Neuronal stem cell (in vitro differentiated cells): ENCODE measurements at regions not wholly inside any gene's neighbourhood (a gene's known extent, or its start where the extent isn't known, plus 50 kb on each side); places are given as distances from the start of the nearest gene placed in this dataset.
"Not testable (repeated sequence)": the region's sequence is repeated elsewhere in the genome, so short reads cannot be mapped to it uniquely, and the experiment has no call there.

ENCODE experiments used
- DNase-seq: peaks from one replicate; pipeline ENCODE4 v3.0.0-alpha.2; 2013; ENCODE audit warnings: low spot score
- H2AFZ ChIP-seq: one replicate; pipeline ENCODE4 v1.6.1; 2013; ENCODE audit warnings: mild to moderate bottlenecking, low read length, inconsistent platforms
- H2AK5ac ChIP-seq: 2 replicates; pipeline ENCODE4 v1.6.1; 2013; ENCODE audit warnings: low read depth, mild to moderate bottlenecking, inconsistent platforms, low read length, moderate library complexity, mixed read lengths
- H2BK120ac ChIP-seq: 2 replicates; pipeline ENCODE4 v1.6.1; 2013; ENCODE audit warnings: low read depth, mild to moderate bottlenecking, inconsistent platforms, low read length, moderate library complexity, mixed read lengths
- H2BK12ac ChIP-seq: one replicate; pipeline ENCODE4 v1.6.1; 2013; ENCODE audit warnings: low read length, inconsistent platforms
- H2BK15ac ChIP-seq: 2 replicates; pipeline ENCODE4 v1.6.1; 2013; ENCODE audit warnings: mild to moderate bottlenecking, low read length, inconsistent platforms, mixed read lengths
- H2BK5ac ChIP-seq: one replicate; pipeline ENCODE4 v1.6.1; 2013; ENCODE audit warnings: inconsistent platforms, mild to moderate bottlenecking, low read length, moderate library complexity
- H3K14ac ChIP-seq: one replicate; pipeline ENCODE4 v1.6.1; 2013; ENCODE audit warnings: low read length, inconsistent platforms
- H3K18ac ChIP-seq: 2 replicates; pipeline ENCODE4 v1.6.1; 2013; ENCODE audit warnings: low read length, inconsistent platforms
- H3K23ac ChIP-seq: 2 replicates; pipeline ENCODE4 v1.6.1; 2013; ENCODE audit warnings: low read depth, mild to moderate bottlenecking, mixed read lengths, low read length, inconsistent platforms; ENCODE audit not compliant: poor library complexity
- H3K27ac ChIP-seq: replicated peaks from 3 replicates; pipeline ENCODE4 v1.5.1; 2013; ENCODE audit warnings: low read length, inconsistent platforms
- H3K27me3 ChIP-seq, 3 experiments: 2 replicates each; pipeline ENCODE4 v1.6.1; 2013; ENCODE audit warnings: low read length in 3 of 3, mild to moderate bottlenecking in 2 of 3, inconsistent platforms in 1 of 3, low read depth in 1 of 3, mixed read lengths in 1 of 3, moderate library complexity in 1 of 3; ENCODE audit not compliant: control insufficient read depth in 3 of 3, insufficient read depth in 3 of 3
- H3K36me3 ChIP-seq, 2 donors: replicated peaks in 1 of 2; 2 replicates each; pipeline ENCODE4 v1.6.1; 2013; ENCODE audit warnings: low read length in 2 of 2; ENCODE audit not compliant: control insufficient read depth in 2 of 2, insufficient read depth in 2 of 2
- H3K4ac ChIP-seq: 2 replicates; pipeline ENCODE4 v1.6.1; 2013; ENCODE audit warnings: inconsistent platforms, mild to moderate bottlenecking, low read length, moderate library complexity
- H3K4me1 ChIP-seq, 2 donors: 1 replicate in 1 of 2; 2 replicates in 1 of 2; pipeline ENCODE4 v1.6.1; 2013; ENCODE audit warnings: low read length in 2 of 2, low read depth in 1 of 2; ENCODE audit not compliant: control insufficient read depth in 2 of 2, insufficient read depth in 1 of 2
- H3K4me2 ChIP-seq: one replicate; pipeline ENCODE4 v1.6.1; 2013; ENCODE audit warnings: mild to moderate bottlenecking, low read length, inconsistent platforms; ENCODE audit not compliant: insufficient read depth, poor library complexity, severe bottlenecking
- H3K4me3 ChIP-seq, 2 donors: 2 replicates each; pipeline ENCODE4 v1.5.1; 2013; ENCODE audit warnings: low read length in 2 of 2, mild to moderate bottlenecking in 2 of 2, inconsistent platforms in 1 of 2, moderate library complexity in 1 of 2
- H3K79me1 ChIP-seq: one replicate; pipeline ENCODE4 v1.6.1; 2013; ENCODE audit warnings: low read depth, mild to moderate bottlenecking, inconsistent platforms, low read length, moderate library complexity
- H3K9ac ChIP-seq: one replicate; pipeline ENCODE4 v1.6.1; 2013; ENCODE audit warnings: mild to moderate bottlenecking, low read depth, low read length, inconsistent platforms; ENCODE audit not compliant: poor library complexity
- H3K9me3 ChIP-seq, 2 donors: replicated peaks in 1 of 2; 2 replicates each; pipeline versions ENCODE3 to v1.6.1; 2013; ENCODE audit warnings: low read length in 2 of 2, mild to moderate bottlenecking in 2 of 2, inconsistent platforms in 1 of 2, low read depth in 1 of 2, mixed read lengths in 1 of 2, moderate library complexity in 1 of 2; ENCODE audit not compliant: control insufficient read depth in 2 of 2, insufficient read depth in 1 of 2
- H4K8ac ChIP-seq: one replicate; pipeline ENCODE4 v1.6.1; 2013; ENCODE audit warnings: low read depth, mild to moderate bottlenecking, inconsistent platforms, low read length, moderate library complexity
- H4K91ac ChIP-seq: one replicate; pipeline ENCODE4 v1.6.1; 2013; ENCODE audit warnings: low read length, low read depth, mild to moderate bottlenecking, inconsistent platforms; ENCODE audit not compliant: poor library complexity
- WGBS, 2 donors: extraction: QIAGEN DNeasy Blood & Tissue Kit; methylation state at CpG; one replicate each; pipeline ENCODE4 v1.1.7; 2013; ENCODE audit warnings: missing lambda C conversion rate in 2 of 2, mixed read lengths in 1 of 2; ENCODE audit not compliant: insufficient read length in 2 of 2, insufficient replicate concordance in 1 of 2; ENCODE audit errors: extremely low coverage in 2 of 2; 5-methylcytosine and 5-hydroxymethylcytosine counted together

- H2BK5ac ChIP-seq: peak overlapping the region; percentile 30
- no peak overlapping the region for H4K8ac ChIP-seq
- no peak overlapping the region for H3K4ac ChIP-seq
- no peak overlapping the region for H2AK5ac ChIP-seq
- H3K4me2 ChIP-seq: peak overlapping the region; percentile 93
- H3K9me3 ChIP-seq: peaks cover 0 to 5% of the 10 kb centered on the region in 2 donors
- H2BK15ac ChIP-seq: no peak overlapping the region
- H3K14ac ChIP-seq: no peak overlapping the region
- H3K4me1 ChIP-seq: peaks cover 3 to 14% of the 10 kb centered on the region in 2 donors
- peak overlapping the region in 1 of 2 donors; percentile 67 for H3K4me3 ChIP-seq
- peaks cover 0 to 39% (median 9%) of the 10 kb centered on the region in 3 experiments for H3K27me3 ChIP-seq
- H3K79me1 ChIP-seq: no peaks in the 10 kb centered on the region
- H3K36me3 ChIP-seq: no peaks in the 10 kb centered on the region
- peak overlapping the region; percentile 3 for H2AFZ ChIP-seq
- no peak overlapping the region for H4K91ac ChIP-seq
- H2BK120ac ChIP-seq: no peak overlapping the region
- H3K23ac ChIP-seq: no peak overlapping the region
- no peak for DNase-seq
- WGBS, 2 donors: no CpG with 5 or more reads among the region's 30 CpGs
- peak overlapping the region; percentile 80 for H3K18ac ChIP-seq
- no peak overlapping the region for H3K27ac ChIP-seq
- H3K9ac ChIP-seq: peak overlapping the region; percentile 21
- H2BK12ac ChIP-seq: no peak overlapping the region
Observed at GRCh38 chr7:114082642-114083165, 163.9 kb upstream of the PPP1R3A start.

- no peak overlapping the region for H3K18ac ChIP-seq
- H3K4me2 ChIP-seq: no peak overlapping the region
- no peak overlapping the region for H3K4me3 ChIP-seq
- H3K79me1 ChIP-seq: no peaks in the 10 kb centered on the region
- no peak overlapping the region for H2AK5ac ChIP-seq
- peaks cover 0 to 5% of the 10 kb centered on the region in 2 donors for H3K9me3 ChIP-seq
- no peak overlapping the region for H3K14ac ChIP-seq
- no peak overlapping the region for H3K4ac ChIP-seq
- H2BK5ac ChIP-seq: no peak overlapping the region
- WGBS, 2 donors: no CpG with 5 or more reads among the region's 6 CpGs
- no peak overlapping the region for H4K91ac ChIP-seq
- H3K27me3 ChIP-seq: peaks cover 0 to 30% (median 3%) of the 10 kb centered on the region in 3 experiments
- H4K8ac ChIP-seq: no peak overlapping the region
- no peak overlapping the region for H2BK120ac ChIP-seq
- no peak overlapping the region for H3K9ac ChIP-seq
- H2BK12ac ChIP-seq: no peak overlapping the region
- H2BK15ac ChIP-seq: no peak overlapping the region
- DNase-seq: peak; percentile 39
- no peaks in the 10 kb centered on the region for H3K36me3 ChIP-seq
- no peak overlapping the region for H3K27ac ChIP-seq
- no peak overlapping the region for H3K23ac ChIP-seq
- H2AFZ ChIP-seq: peak overlapping the region; percentile 56
- H3K4me1 ChIP-seq: peaks cover 3 to 7% of the 10 kb centered on the region in 2 donors
Observed at GRCh38 chr7:114081606-114082425, 163.0 kb upstream of the PPP1R3A start.

- not testable (repeated sequence) for H3K4me1 ChIP-seq, H2AFZ ChIP-seq, H3K4ac ChIP-seq, H2BK15ac ChIP-seq, H3K14ac ChIP-seq, H3K27ac ChIP-seq, H3K23ac ChIP-seq, H2BK5ac ChIP-seq, DNase-seq, H3K4me3 ChIP-seq, H3K9me3 ChIP-seq, H4K8ac ChIP-seq, H3K27me3 ChIP-seq, H2AK5ac ChIP-seq, H3K4me2 ChIP-seq, H3K36me3 ChIP-seq, H3K18ac ChIP-seq, H2BK120ac ChIP-seq, H4K91ac ChIP-seq, H2BK12ac ChIP-seq, H3K9ac ChIP-seq, H3K79me1 ChIP-seq
- no CpG with 5 or more reads among the region's 18 CpGs for WGBS, 2 donors
Observed at GRCh38 chr7:114077158-114077524, 158.3 kb upstream of the PPP1R3A start.

- H3K9ac ChIP-seq, H3K18ac ChIP-seq, H2AK5ac ChIP-seq, H3K79me1 ChIP-seq, H3K4me2 ChIP-seq, H3K23ac ChIP-seq, H2BK5ac ChIP-seq, H2AFZ ChIP-seq, H3K4me1 ChIP-seq, H3K27me3 ChIP-seq, H3K9me3 ChIP-seq, H3K4me3 ChIP-seq, H2BK12ac ChIP-seq, H4K8ac ChIP-seq, H4K91ac ChIP-seq, H3K27ac ChIP-seq, H2BK15ac ChIP-seq, H2BK120ac ChIP-seq, H3K14ac ChIP-seq, H3K36me3 ChIP-seq, DNase-seq, H3K4ac ChIP-seq: not testable (repeated sequence)
- no CpG with 5 or more reads among the region's 38 CpGs for WGBS, 2 donors
Observed at GRCh38 chr7:114076392-114077157, 157.8 kb upstream of the PPP1R3A start.
